ENCODE measurements at regions not wholly inside any gene's neighbourhood (a gene's known extent, or its start where the extent isn't known, plus 50 kb on each side); places are given as distances from the start of the nearest gene placed in this dataset.

DNA sequence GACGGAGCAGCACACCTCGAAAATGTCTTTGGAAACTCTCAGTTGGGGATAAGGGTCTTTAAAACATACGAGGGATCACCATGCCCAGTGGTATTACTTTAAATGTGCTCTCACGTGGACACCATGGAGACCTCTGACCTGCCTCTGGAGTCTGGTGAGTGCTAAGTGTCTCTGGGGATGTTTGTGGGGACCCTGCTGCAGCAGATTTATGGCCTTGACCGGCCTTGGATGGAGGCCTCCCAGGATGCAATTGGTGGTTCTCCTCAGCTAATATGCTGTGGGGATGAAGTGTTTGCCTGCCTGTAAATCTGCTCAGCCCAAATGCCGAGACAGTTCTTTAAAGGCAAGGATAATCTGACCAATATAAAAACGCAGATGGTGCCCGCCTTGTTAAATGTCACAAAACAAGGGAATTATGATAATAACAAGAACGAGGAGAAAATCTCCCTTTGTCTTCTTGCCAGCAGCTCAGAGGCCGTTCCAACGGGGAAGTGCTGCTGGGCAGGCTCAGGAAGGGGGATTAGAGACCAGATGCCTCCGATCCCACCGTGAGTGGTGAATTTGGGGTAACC lies 154.4 kb downstream of the ABCC12 start:
- Histone ChIP-seq H3K4me2 (ENCODE audit: low read length) (no peak overlapping the region), H4K20me1 (ENCODE audit: insufficient read depth, low read length) (no peaks in the 10 kb centered on the region), H3K9me3 (ENCODE audit: low read length) (no peaks in the 10 kb centered on the region), H3K27ac (ENCODE audit: low read depth, low read length, poor library complexity, severe bottlenecking) (no peak overlapping the region), H3K36me3 (ENCODE audit: insufficient read depth, low read length) (no peaks in the 10 kb centered on the region), H3K9me2 (ENCODE audit: insufficient read depth, low read length) (no peaks in the 10 kb centered on the region), H3K79me2 (ENCODE audit: insufficient read depth, low read depth, low read length) (no peaks in the 10 kb centered on the region), H3K4me1 (ENCODE audit: insufficient read depth, low read length, poor library complexity, severe bottlenecking) (no peaks in the 10 kb centered on the region), H2AFZ (ENCODE audit: low read length) (no peak overlapping the region), H3K4me3 (ENCODE audit: low read depth, low read length, poor library complexity, severe bottlenecking) (no peak overlapping the region)
- POLR2A ChIA-PET, result interaction anchor here (0.5 to 0.6 kb wide), 2 partner anchors 352 to 1225 kb away, joined by 3 read pairs; no protein-coding TSS in a partner anchor
- intact Hi-C loops (cut with micrococcal nuclease; ENCODE audit: unreplicated experiment), result no loop called here
- CTCF ChIA-PET (ENCODE audit: unreplicated experiment), result no interaction called here
- BruUV-seq (replicated peaks), result no TSS peak
- DNase-seq (ENCODE audit: low spot score), result no peak
- TF ChIP-seq EZH2phosphoT487 (IDR thresholded peaks at IDR 0.05; ENCODE audit: borderline replicate concordance, low read depth, low read length), result no peak
- TF ChIP-seq, protein P1, sequence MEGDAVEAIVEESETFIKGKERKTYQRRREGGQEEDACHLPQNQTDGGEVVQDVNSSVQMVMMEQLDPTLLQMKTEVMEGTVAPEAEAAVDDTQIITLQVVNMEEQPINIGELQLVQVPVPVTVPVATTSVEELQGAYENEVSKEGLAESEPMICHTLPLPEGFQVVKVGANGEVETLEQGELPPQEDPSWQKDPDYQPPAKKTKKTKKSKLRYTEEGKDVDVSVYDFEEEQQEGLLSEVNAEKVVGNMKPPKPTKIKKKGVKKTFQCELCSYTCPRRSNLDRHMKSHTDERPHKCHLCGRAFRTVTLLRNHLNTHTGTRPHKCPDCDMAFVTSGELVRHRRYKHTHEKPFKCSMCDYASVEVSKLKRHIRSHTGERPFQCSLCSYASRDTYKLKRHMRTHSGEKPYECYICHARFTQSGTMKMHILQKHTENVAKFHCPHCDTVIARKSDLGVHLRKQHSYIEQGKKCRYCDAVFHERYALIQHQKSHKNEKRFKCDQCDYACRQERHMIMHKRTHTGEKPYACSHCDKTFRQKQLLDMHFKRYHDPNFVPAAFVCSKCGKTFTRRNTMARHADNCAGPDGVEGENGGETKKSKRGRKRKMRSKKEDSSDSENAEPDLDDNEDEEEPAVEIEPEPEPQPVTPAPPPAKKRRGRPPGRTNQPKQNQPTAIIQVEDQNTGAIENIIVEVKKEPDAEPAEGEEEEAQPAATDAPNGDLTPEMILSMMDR (conservative IDR thresholded peaks at IDR 0.05; ENCODE audit: low read length), result no peak

DNA sequence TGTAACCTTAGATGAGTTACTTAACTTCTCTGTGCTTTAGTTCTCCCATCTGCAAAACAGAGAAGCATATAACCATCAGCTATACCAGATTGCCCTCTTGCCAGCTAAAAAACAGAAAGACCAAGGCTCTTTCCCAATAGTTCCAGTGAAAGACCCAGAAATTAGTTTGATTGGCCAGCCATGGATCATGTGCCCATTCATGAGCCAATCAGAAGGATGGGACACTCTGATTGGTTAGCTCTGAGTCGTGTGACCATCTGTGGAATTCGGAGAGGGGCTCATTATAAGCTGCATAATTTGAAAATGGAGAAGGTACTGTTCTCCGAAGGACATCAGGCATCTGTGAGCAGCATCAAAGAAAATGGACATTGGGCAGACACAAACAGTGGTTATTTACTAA lies 155.2 kb downstream of the ABCC12 start:
- no peak for DNase-seq (ENCODE audit: low spot score)
- TF ChIP-seq, protein P1 (conservative IDR thresholded peaks at IDR 0.05; ENCODE audit: low read length), result no peak
- TF ChIP-seq EZH2phosphoT487 (IDR thresholded peaks at IDR 0.05; ENCODE audit: borderline replicate concordance, low read depth, low read length), result no peak
- Histone ChIP-seq H3K4me2 (ENCODE audit: low read length) (no peak overlapping the region), H3K79me2 (ENCODE audit: insufficient read depth, low read depth, low read length) (no peaks in the 10 kb centered on the region), H3K9me2 (ENCODE audit: insufficient read depth, low read length) (no peaks in the 10 kb centered on the region), H4K20me1 (ENCODE audit: insufficient read depth, low read length) (no peaks in the 10 kb centered on the region), H2AFZ (ENCODE audit: low read length) (no peak overlapping the region), H3K36me3 (ENCODE audit: insufficient read depth, low read length) (no peaks in the 10 kb centered on the region), H3K27ac (ENCODE audit: low read depth, low read length, poor library complexity, severe bottlenecking) (no peak overlapping the region), H3K4me3 (ENCODE audit: low read depth, low read length, poor library complexity, severe bottlenecking) (no peak overlapping the region), H3K4me1 (ENCODE audit: insufficient read depth, low read length, poor library complexity, severe bottlenecking) (no peaks in the 10 kb centered on the region), H3K9me3 (ENCODE audit: low read length) (no peaks in the 10 kb centered on the region)
- intact Hi-C loops (cut with micrococcal nuclease; ENCODE audit: unreplicated experiment), result no loop called here
- ChIA-PET POLR2A (interaction anchor here (0.6 kb wide), 1 partner anchor 1224 kb away, joined by 3 read pairs; no protein-coding TSS in a partner anchor), CTCF (ENCODE audit: unreplicated experiment) (no interaction called here)
- no TSS peak for BruUV-seq (replicated peaks)

DNA sequence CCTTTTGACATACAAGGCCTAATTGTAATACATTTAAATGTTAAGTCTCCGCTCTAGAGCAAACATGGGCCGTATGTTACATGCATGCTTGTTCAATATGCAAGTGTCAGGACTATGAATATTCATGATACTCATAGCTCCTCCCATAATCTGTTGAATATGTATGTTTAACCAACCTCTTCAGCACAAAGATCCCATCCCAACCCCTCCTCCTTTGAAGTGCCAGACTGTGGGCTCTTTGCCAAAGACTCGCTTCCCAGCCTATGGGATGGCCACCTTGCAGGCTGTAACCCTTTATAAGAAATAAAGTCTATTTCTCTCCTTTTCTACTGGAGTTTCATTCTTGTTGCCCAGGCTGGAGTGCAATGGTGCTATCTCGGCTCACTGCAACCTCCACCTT lies 156.2 kb downstream of the ABCC12 start:
- CTCF ChIA-PET (ENCODE audit: unreplicated experiment), result no interaction called here

More for the DNA sequence above, 156.2 kb downstream of the ABCC12 start:
- intact Hi-C loops (cut with micrococcal nuclease; ENCODE audit: unreplicated experiment), result no loop called here
- Histone ChIP-seq H3K36me3 (ENCODE audit: insufficient read depth, low read length) (no peaks in the 10 kb centered on the region), H4K20me1 (ENCODE audit: insufficient read depth, low read length) (no peaks in the 10 kb centered on the region), H3K9me2 (ENCODE audit: insufficient read depth, low read length) (no peaks in the 10 kb centered on the region), H3K4me1 (ENCODE audit: insufficient read depth, low read length, poor library complexity, severe bottlenecking) (no peaks in the 10 kb centered on the region), H3K79me2 (ENCODE audit: insufficient read depth, low read depth, low read length) (no peaks in the 10 kb centered on the region), H3K9me3 (ENCODE audit: low read length) (no peaks in the 10 kb centered on the region), H2AFZ (ENCODE audit: low read length) (no peak overlapping the region), H3K27ac (ENCODE audit: low read depth, low read length, poor library complexity, severe bottlenecking) (no peak overlapping the region), H3K4me3 (ENCODE audit: low read depth, low read length, poor library complexity, severe bottlenecking) (no peak overlapping the region), H3K4me2 (ENCODE audit: low read length) (no peak overlapping the region)
- no peak for DNase-seq (ENCODE audit: low spot score)
- BruUV-seq (replicated peaks), result no TSS peak
- TF ChIP-seq, protein P1 (conservative IDR thresholded peaks at IDR 0.05; ENCODE audit: low read length), result no peak
- POLR2A ChIA-PET, result no interaction called here

All from OCI-LY7 (cell line).